H1 (cell line): ENCODE measurements at regions not wholly inside any gene's neighbourhood (a gene's known extent, or its start where the extent isn't known, plus 50 kb on each side); places are given as distances from the start of the nearest gene placed in this dataset.

Experiments
- CTCF ChIA-PET: fragments of 300-600 bp; sonication (Branson Sonifier 250); formaldehyde crosslinking; loops from one replicate; lab custom pipeline; 2021; ENCODE audit not compliant: partially characterized antibody; lab: Charles Lee
- POLR2A ChIA-PET: fragments of 300-600 bp; sonication (Branson Sonifier 250); formaldehyde crosslinking; loops from one replicate; lab custom pipeline; 2021; ENCODE audit warnings: inconsistent platforms; ENCODE audit not compliant: partially characterized antibody; lab: Charles Lee
- DNase-seq, 2 experiments: peaks; one replicate each; pipeline versions ENCODE4 v3.0.0 to v3.0.0-alpha.2; 2010 to 2022; ENCODE audit warnings: low spot score in 2 of 2, low read depth in 1 of 2, mixed read lengths in 1 of 2
- FAIRE-seq: peaks from 2 replicates; lab custom pipeline; 2011; peaks lifted over from hg19 to GRCh38; lab: Jason Lieb, UNC
- H2AFZ ChIP-seq: 2 replicates; pipeline ENCODE4 v1.8.1; 2012; ENCODE audit warnings: low read length, inconsistent platforms
- H2AK5ac ChIP-seq: 2 replicates; pipeline ENCODE4 v1.6.1; 2013; ENCODE audit warnings: low read depth, low read length
- H2BK120ac ChIP-seq: replicated peaks from 2 replicates; pipeline ENCODE3; 2013; ENCODE audit warnings: low read depth, low read length, inconsistent platforms
- H2BK12ac ChIP-seq: 2 replicates; pipeline ENCODE4 v1.6.1; 2013; ENCODE audit warnings: low read depth, low read length
- H2BK15ac ChIP-seq: 2 replicates; pipeline ENCODE4 v1.6.1; 2013; ENCODE audit warnings: low read length
- H2BK20ac ChIP-seq: 2 replicates; pipeline ENCODE4 v1.6.1; 2013; ENCODE audit warnings: low read length
- H2BK5ac ChIP-seq: 2 replicates; pipeline ENCODE4 v1.6.1; 2013; ENCODE audit warnings: low read depth, low read length
- H3K14ac ChIP-seq: 2 replicates; pipeline ENCODE4 v1.6.1; 2013; ENCODE audit warnings: inconsistent platforms; ENCODE audit not compliant: insufficient read length
- H3K18ac ChIP-seq: 2 replicates; pipeline ENCODE4 v1.6.1; 2013; ENCODE audit warnings: low read length; ENCODE audit errors: extremely low read depth
- H3K23ac ChIP-seq: 2 replicates; pipeline ENCODE4 v1.6.1; 2013; ENCODE audit warnings: inconsistent platforms; ENCODE audit not compliant: insufficient read length
- H3K23me2 ChIP-seq: 2 replicates; pipeline ENCODE4 v1.6.1; 2013; ENCODE audit warnings: low read depth, low read length
- H3K27ac ChIP-seq: 2 replicates; pipeline ENCODE4 v1.6.1; 2011; ENCODE audit warnings: low read depth, low read length, inconsistent platforms
- H3K27me3 ChIP-seq, 4 experiments: replicated peaks in 1 of 4; 1 replicate in 1 of 4; 2 replicates in 3 of 4; pipeline versions ENCODE4 v1.6.1 to v1.8.1; 2011 to 2013; ENCODE audit warnings: low read length in 3 of 4, mild to moderate bottlenecking in 3 of 4, inconsistent platforms in 2 of 4, mixed read lengths in 2 of 4, moderate library complexity in 1 of 4; ENCODE audit not compliant: control insufficient read depth in 3 of 4, insufficient read depth in 3 of 4; ENCODE audit errors: extremely low read depth in 1 of 4
- H3K36me3 ChIP-seq, 4 experiments: 2 replicates each; pipeline versions ENCODE4 v1.6.1 to v1.8.1; 2011 to 2013; ENCODE audit warnings: mild to moderate bottlenecking in 4 of 4, low read length in 3 of 4, moderate library complexity in 2 of 4, control low read depth in 1 of 4, inconsistent platforms in 1 of 4; ENCODE audit not compliant: insufficient read depth in 4 of 4, control insufficient read depth in 2 of 4
- H3K4ac ChIP-seq: replicated peaks from 2 replicates; pipeline ENCODE3; 2013; ENCODE audit warnings: low read length, low read depth, mixed read lengths, inconsistent platforms; ENCODE audit not compliant: insufficient read length
- H3K4me1 ChIP-seq, 4 experiments: replicated peaks in 1 of 4; 1 replicate in 1 of 4; 2 replicates in 3 of 4; pipeline versions ENCODE4 v1.6.1 to v1.8.1; 2011 to 2013; ENCODE audit warnings: low read length in 3 of 4, inconsistent platforms in 2 of 4, mixed read lengths in 1 of 4; ENCODE audit not compliant: insufficient read depth in 4 of 4, control insufficient read depth in 3 of 4
- H3K4me2 ChIP-seq, 2 experiments: 2 replicates each; pipeline versions ENCODE4 v1.6.1 to v1.8.1; 2011 to 2013; ENCODE audit warnings: low read depth in 2 of 2, low read length in 2 of 2, control low read depth in 1 of 2, inconsistent platforms in 1 of 2, mild to moderate bottlenecking in 1 of 2; ENCODE audit not compliant: insufficient read depth in 1 of 2
- H3K4me3 ChIP-seq, 4 experiments: fragments of 200-600, 300-600 bp in 1 of 4; sonication (generic), shearing (Covaris generic), sonication (Bioruptor Twin) in 1 of 4; 2 replicates each; pipeline versions ENCODE4 v1.5.1 to v1.8.1; 2011 to 2016; ENCODE audit warnings: low read length in 4 of 4, low read depth in 3 of 4, control low read depth in 2 of 4, inconsistent platforms in 2 of 4, mild to moderate bottlenecking in 2 of 4, mixed read lengths in 1 of 4, moderate library complexity in 1 of 4; ENCODE audit not compliant: insufficient read depth in 2 of 4; ENCODE audit errors: extremely low read depth in 1 of 4
- H3K56ac ChIP-seq: replicated peaks from 2 replicates; pipeline ENCODE3; 2013; ENCODE audit warnings: low read depth, mild to moderate bottlenecking, mixed read lengths, low read length, inconsistent platforms; ENCODE audit not compliant: insufficient read length
- H3K79me1 ChIP-seq: 2 replicates; pipeline ENCODE4 v1.6.1; 2013; ENCODE audit warnings: low read depth, low read length, control low read depth
- H3K79me2 ChIP-seq, 2 experiments: 2 replicates each; pipeline versions ENCODE4 v1.6.1 to v1.8.1; 2012 to 2013; ENCODE audit warnings: low read length in 2 of 2, mild to moderate bottlenecking in 2 of 2, inconsistent platforms in 1 of 2; ENCODE audit not compliant: insufficient read depth in 2 of 2, control insufficient read depth in 1 of 2
- H3K9ac ChIP-seq, 4 experiments: replicated peaks in 1 of 4; 1 replicate in 1 of 4; 2 replicates in 3 of 4; pipeline versions ENCODE4 v1.6.1 to v1.8.1; 2011 to 2013; ENCODE audit warnings: low read depth in 3 of 4, low read length in 3 of 4, control low read depth in 2 of 4, mild to moderate bottlenecking in 2 of 4, moderate library complexity in 2 of 4, inconsistent platforms in 1 of 4; ENCODE audit errors: extremely low read depth in 1 of 4
- H3K9me3 ChIP-seq, 2 experiments: 2 replicates each; pipeline versions ENCODE4 v1.6.1 to v1.8.1; 2012 to 2013; ENCODE audit warnings: mild to moderate bottlenecking in 2 of 2, moderate library complexity in 2 of 2, control low read depth in 1 of 2, inconsistent platforms in 1 of 2, low read depth in 1 of 2, low read length in 1 of 2, mixed read lengths in 1 of 2; ENCODE audit not compliant: insufficient read depth in 2 of 2
- H4K20me1 ChIP-seq, 2 experiments: replicated peaks in 1 of 2; 2 replicates each; pipeline versions ENCODE3 to v1.8.1; 2011 to 2013; ENCODE audit warnings: inconsistent platforms in 2 of 2, low read length in 2 of 2, mild to moderate bottlenecking in 1 of 2; ENCODE audit not compliant: insufficient read depth in 2 of 2, control insufficient read depth in 1 of 2
- H4K5ac ChIP-seq: 2 replicates; pipeline ENCODE4 v1.6.1; 2013; ENCODE audit warnings: low read length, low read depth, mixed read lengths, inconsistent platforms; ENCODE audit not compliant: insufficient read length
- H4K8ac ChIP-seq: 2 replicates; pipeline ENCODE4 v1.8.0; 2013; ENCODE audit warnings: mild to moderate bottlenecking, moderate library complexity, low read length, inconsistent platforms; ENCODE audit not compliant: insufficient read depth; ENCODE audit errors: extremely low read depth
- H4K91ac ChIP-seq: replicated peaks from 2 replicates; pipeline ENCODE3; 2013; ENCODE audit warnings: low read length, mixed read lengths, inconsistent platforms; ENCODE audit not compliant: insufficient read length
- TAF7 ChIP-seq: optimal IDR thresholded peaks from 2 replicates; pipeline ENCODE3; 2011; ENCODE audit warnings: low read depth, mild to moderate bottlenecking, inconsistent platforms, low read length, moderate library complexity, borderline replicate concordance
- TEAD4 ChIP-seq: IDR thresholded peaks from 2 replicates; pipeline ENCODE4 v1.6.1; 2012; ENCODE audit warnings: low read depth, low read length, inconsistent platforms, mixed read lengths
- WGBS, 2 experiments: shearing (Covaris generic) in 1 of 2; methylation state at CpG; one replicate each; pipeline versions ENCODE4 v1.1.6 to v1.1.7; 2013 to 2015; ENCODE audit warnings: low lambda C conversion rate in 2 of 2, mixed read lengths in 2 of 2, inconsistent platforms in 1 of 2, low coverage in 1 of 2, missing lambda C conversion rate in 1 of 2; ENCODE audit not compliant: insufficient replicate concordance in 2 of 2, insufficient coverage in 1 of 2, insufficient read length in 1 of 2; ENCODE audit errors: extremely low coverage in 1 of 2, missing lambda C conversion rate in 1 of 2; 5-methylcytosine and 5-hydroxymethylcytosine counted together

DNA sequence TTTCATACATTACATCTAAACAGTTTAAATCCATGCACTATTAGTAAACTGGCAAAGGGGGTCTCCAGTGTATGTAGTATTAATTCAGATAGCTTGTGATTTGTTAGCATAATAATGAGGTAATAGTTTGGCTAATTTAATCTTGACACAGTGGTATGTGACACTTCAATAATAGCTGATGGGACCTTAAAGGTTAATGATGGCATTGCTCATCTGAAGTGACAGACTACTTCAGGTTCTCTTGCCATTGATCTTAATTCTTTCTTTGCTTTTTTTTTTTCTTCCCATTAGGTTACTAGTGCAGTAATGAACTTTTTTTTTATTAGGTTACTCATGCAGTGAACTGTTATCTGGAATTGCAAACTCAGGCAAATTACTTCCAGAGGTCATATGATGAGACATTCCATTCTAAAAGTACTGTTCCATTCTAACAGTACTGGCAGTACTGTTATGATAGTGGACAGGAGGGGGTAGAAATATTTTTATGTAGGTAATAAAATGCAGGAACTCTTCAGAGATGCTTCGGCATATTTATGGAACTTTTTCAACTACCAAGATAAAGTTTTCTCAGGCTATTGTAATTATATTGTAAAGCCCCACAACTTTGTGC, 911.3 kb upstream of the LCORL start:
- DNase-seq (no peak), FAIRE-seq (no peak)
- Histone ChIP-seq H3K23me2 (no peaks in the 10 kb centered on the region), H2BK20ac (no peak overlapping the region), H3K79me1 (no peaks in the 10 kb centered on the region), H3K56ac (no peak overlapping the region), H3K79me2 (no peaks in the 10 kb centered on the region), H2AK5ac (no peak overlapping the region), H3K14ac (no peak overlapping the region), H3K27me3 (no peaks in the 10 kb centered on the region), H2BK5ac (no peak overlapping the region), H3K23ac (no peak overlapping the region), H2BK15ac (no peak overlapping the region), H3K18ac (no peak overlapping the region), H2AFZ (no peak overlapping the region), H3K9ac (no peak overlapping the region), H4K20me1 (no peaks in the 10 kb centered on the region), H3K4me2 (no peak overlapping the region), H3K27ac (no peak overlapping the region), H3K9me3 (no peaks in the 10 kb centered on the region), H3K4me3 (no peak overlapping the region), H3K36me3 (no peaks in the 10 kb centered on the region), H4K5ac (no peak overlapping the region), H3K4ac (no peak overlapping the region), H2BK120ac (no peak overlapping the region), H4K91ac (no peak overlapping the region), H3K4me1 (peaks cover 0 to 3% (median 0%) of the 10 kb centered on the region in 4 experiments; a peak in 2 of 7 replicates), H4K8ac (no peak overlapping the region), H2BK12ac (no peak overlapping the region)
- 88% methylated on average over 1 of the region's 1 CpG; no CpG with 5 or more reads in 1 of the 2 experiments for WGBS, 2 experiments
- ChIA-PET POLR2A (no interaction called here), CTCF (interaction anchor here (0.9 to 1.6 kb wide), 2 partner anchors 10 to 220 kb away, joined by 3 to 5 read pairs; no protein-coding TSS in a partner anchor)
- TF ChIP-seq TEAD4 (no peak), TAF7 (no peak)
